SK-N-SH treated with all-trans-retinoic acid at 6 μM for 48 hours (cell line): ENCODE measurements at regions not wholly inside any gene's neighbourhood (a gene's known extent, or its start where the extent isn't known, plus 50 kb on each side); places are given as distances from the start of the nearest gene placed in this dataset.

Source experiments
- ATAC-seq: fragments of 200-7000 bp; cut with Tn5 transposase; 3 replicates; pipeline ENCODE4 v1.9.1; 2020; ENCODE audit warnings: mild to moderate bottlenecking, moderate library complexity
- ARNTL ChIP-seq: fragments of 450-650 bp; formaldehyde crosslinking; IDR thresholded peaks from 2 replicates; pipeline ENCODE4 v1.5.0; 2020; ENCODE audit warnings: low read depth, mild to moderate bottlenecking, moderate library complexity, borderline replicate concordance
- BACH2 ChIP-seq: fragments of 250-450 bp; sonication (Bioruptor Pico); IDR thresholded peaks from 2 replicates; pipeline ENCODE4 v1.9.0; 2021; ENCODE audit warnings: mild to moderate bottlenecking, borderline replicate concordance
- CREB5 ChIP-seq: fragments of 250-450 bp; sonication (Bioruptor Pico); IDR thresholded peaks from 2 replicates; pipeline ENCODE4 v1.5.1; 2020; ENCODE audit warnings: low read depth, mild to moderate bottlenecking, moderate library complexity
- CSDC2 ChIP-seq: fragments of 250-450 bp; sonication (Bioruptor Pico); IDR thresholded peaks from 2 replicates; pipeline ENCODE4 v1.5.0; 2020; ENCODE audit warnings: mild to moderate bottlenecking, moderate library complexity
- CSRNP3 ChIP-seq: fragments of 250-450 bp; sonication (Bioruptor Pico); IDR thresholded peaks from 2 replicates; pipeline ENCODE4 v1.5.1; 2021; ENCODE audit warnings: mild to moderate bottlenecking, moderate library complexity
- ISL1 ChIP-seq: fragments of 250-450 bp; sonication (Bioruptor Pico); IDR thresholded peaks from 2 replicates; pipeline ENCODE4 v2.1.2; 2022; ENCODE audit warnings: mild to moderate bottlenecking, moderate library complexity
- OSR1 ChIP-seq: fragments of 250-450 bp; sonication (Bioruptor Pico); IDR thresholded peaks from 2 replicates; pipeline ENCODE4 v1.8.0; 2022; ENCODE audit warnings: moderate library complexity, mild to moderate bottlenecking, inconsistent platforms
- PATZ1 ChIP-seq: fragments of 250-450 bp; sonication (Bioruptor Pico); IDR thresholded peaks from 2 replicates; pipeline ENCODE4 v1.8.0; 2020; ENCODE audit warnings: mild to moderate bottlenecking, moderate library complexity, borderline replicate concordance
- RARB ChIP-seq: fragments of 250-450 bp; sonication (Bioruptor Pico); IDR thresholded peaks from 2 replicates; pipeline ENCODE4 v1.8.0; 2021; ENCODE audit warnings: mild to moderate bottlenecking, moderate library complexity
- SNAI2 ChIP-seq: fragments of 250-450 bp; sonication (Bioruptor Pico); IDR thresholded peaks from 2 replicates; pipeline ENCODE4 v1.5.0; 2020; ENCODE audit warnings: mild to moderate bottlenecking, moderate library complexity
- TCF4 ChIP-seq: fragments of 250-450 bp; sonication (Bioruptor Pico); IDR thresholded peaks from 2 replicates; pipeline ENCODE4 v1.8.0; 2021; ENCODE audit warnings: mild to moderate bottlenecking, moderate library complexity, borderline replicate concordance
- TOX ChIP-seq: fragments of 250-450 bp; sonication (Bioruptor Pico); IDR thresholded peaks from 2 replicates; pipeline ENCODE4 v1.8.0; 2021; ENCODE audit warnings: mild to moderate bottlenecking, moderate library complexity, borderline replicate concordance
- ZFP3 ChIP-seq: fragments of 250-450 bp; sonication (Bioruptor Pico); IDR thresholded peaks from 2 replicates; pipeline ENCODE4 v1.5.0; 2020; ENCODE audit warnings: mild to moderate bottlenecking, moderate library complexity
- ZFP30 ChIP-seq: fragments of 450-650 bp; formaldehyde crosslinking; IDR thresholded peaks from 2 replicates; pipeline ENCODE4 v1.5.0; 2022; ENCODE audit warnings: mild to moderate bottlenecking, moderate library complexity
- ZNF70 ChIP-seq: fragments of 450-650 bp; formaldehyde crosslinking; IDR thresholded peaks from 2 replicates; pipeline ENCODE4 v1.5.0; 2020; ENCODE audit warnings: mild to moderate bottlenecking, moderate library complexity
- ZNF8 ChIP-seq: fragments of 450-650 bp; formaldehyde crosslinking; IDR thresholded peaks from 2 replicates; pipeline ENCODE4 v1.5.0; 2020; ENCODE audit warnings: mild to moderate bottlenecking, moderate library complexity
- TF ChIP-seq, protein P1 (sequence below): fragments of 250-450 bp; sonication (Bioruptor Pico); IDR thresholded peaks from 2 replicates; pipeline ENCODE4 v1.8.0; 2021; ENCODE audit warnings: low read depth, mild to moderate bottlenecking, moderate library complexity, borderline replicate concordance
- TF ChIP-seq, protein P2 (sequence below): fragments of 250-450 bp; sonication (Bioruptor Pico); IDR thresholded peaks from 2 replicates; pipeline ENCODE4 v1.5.0; 2020; ENCODE audit warnings: mild to moderate bottlenecking, moderate library complexity

DNA sequence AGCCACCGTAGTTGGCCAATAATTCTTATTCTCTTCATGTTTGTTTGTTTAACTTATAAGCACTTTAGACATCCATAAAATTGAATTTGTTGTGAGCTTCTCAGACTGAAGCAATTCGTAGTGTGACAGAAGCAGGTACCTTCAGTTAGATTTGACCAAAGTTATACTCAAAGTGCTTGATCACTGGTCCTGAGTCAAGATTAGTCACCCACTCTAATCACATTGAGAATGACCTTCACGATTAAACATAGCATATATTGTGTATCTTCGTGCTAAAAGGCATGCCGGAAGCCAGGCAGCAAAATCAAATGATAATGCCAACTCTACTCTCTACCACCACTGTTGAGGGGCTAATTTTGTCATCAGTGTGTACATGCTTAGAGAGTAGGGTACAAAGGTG is 763.7 kb upstream of the MBL2 start:
- TF ChIP-seq ZFP3 (CRISPR knock-in tag) (no peak), ISL1 (0 out of 2 replicates have a peak, but pooled peaks have one; percentile 20)
- no peak for ATAC-seq

DNA sequence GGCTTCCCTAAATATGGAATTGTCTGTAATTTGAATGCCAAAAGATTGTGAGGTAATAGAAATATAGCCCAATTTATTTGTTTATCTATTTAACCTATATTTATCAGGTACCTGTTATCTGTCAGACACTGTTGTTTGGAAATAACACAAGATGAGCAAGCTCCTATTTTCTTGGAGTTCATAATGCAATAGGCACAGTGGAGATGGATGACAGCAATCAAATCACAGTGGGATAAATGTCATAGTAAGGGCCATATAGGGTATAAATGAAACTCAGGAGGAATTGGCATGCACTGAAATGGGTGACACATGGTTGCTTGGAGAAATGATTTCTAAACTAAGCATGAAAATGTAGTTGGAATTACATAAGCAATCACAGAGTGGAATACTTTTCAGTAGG is 761.8 kb upstream of the MBL2 start:
- TF ChIP-seq ZNF8 (CRISPR knock-in tag) (no peak), PATZ1 (no peak), ZFP3 (CRISPR knock-in tag) (no peak), ARNTL (CRISPR knock-in tag) (no peak), RARB (CRISPR knock-in tag) (no peak), TOX (CRISPR knock-in tag) (no peak), CREB5 (CRISPR knock-in tag) (no peak), BACH2 (no peak), ZNF70 (CRISPR knock-in tag) (no peak)
- TF ChIP-seq, protein P1, sequence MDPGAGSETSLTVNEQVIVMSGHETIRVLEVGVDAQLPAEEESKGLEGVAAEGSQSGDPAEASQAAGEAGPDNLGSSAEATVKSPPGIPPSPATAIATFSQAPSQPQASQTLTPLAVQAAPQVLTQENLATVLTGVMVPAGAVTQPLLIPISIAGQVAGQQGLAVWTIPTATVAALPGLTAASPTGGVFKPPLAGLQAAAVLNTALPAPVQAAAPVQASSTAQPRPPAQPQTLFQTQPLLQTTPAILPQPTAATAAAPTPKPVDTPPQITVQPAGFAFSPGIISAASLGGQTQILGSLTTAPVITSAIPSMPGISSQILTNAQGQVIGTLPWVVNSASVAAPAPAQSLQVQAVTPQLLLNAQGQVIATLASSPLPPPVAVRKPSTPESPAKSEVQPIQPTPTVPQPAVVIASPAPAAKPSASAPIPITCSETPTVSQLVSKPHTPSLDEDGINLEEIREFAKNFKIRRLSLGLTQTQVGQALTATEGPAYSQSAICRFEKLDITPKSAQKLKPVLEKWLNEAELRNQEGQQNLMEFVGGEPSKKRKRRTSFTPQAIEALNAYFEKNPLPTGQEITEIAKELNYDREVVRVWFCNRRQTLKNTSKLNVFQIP (CRISPR knock-in tag), result no peak
- TF ChIP-seq, protein P2, sequence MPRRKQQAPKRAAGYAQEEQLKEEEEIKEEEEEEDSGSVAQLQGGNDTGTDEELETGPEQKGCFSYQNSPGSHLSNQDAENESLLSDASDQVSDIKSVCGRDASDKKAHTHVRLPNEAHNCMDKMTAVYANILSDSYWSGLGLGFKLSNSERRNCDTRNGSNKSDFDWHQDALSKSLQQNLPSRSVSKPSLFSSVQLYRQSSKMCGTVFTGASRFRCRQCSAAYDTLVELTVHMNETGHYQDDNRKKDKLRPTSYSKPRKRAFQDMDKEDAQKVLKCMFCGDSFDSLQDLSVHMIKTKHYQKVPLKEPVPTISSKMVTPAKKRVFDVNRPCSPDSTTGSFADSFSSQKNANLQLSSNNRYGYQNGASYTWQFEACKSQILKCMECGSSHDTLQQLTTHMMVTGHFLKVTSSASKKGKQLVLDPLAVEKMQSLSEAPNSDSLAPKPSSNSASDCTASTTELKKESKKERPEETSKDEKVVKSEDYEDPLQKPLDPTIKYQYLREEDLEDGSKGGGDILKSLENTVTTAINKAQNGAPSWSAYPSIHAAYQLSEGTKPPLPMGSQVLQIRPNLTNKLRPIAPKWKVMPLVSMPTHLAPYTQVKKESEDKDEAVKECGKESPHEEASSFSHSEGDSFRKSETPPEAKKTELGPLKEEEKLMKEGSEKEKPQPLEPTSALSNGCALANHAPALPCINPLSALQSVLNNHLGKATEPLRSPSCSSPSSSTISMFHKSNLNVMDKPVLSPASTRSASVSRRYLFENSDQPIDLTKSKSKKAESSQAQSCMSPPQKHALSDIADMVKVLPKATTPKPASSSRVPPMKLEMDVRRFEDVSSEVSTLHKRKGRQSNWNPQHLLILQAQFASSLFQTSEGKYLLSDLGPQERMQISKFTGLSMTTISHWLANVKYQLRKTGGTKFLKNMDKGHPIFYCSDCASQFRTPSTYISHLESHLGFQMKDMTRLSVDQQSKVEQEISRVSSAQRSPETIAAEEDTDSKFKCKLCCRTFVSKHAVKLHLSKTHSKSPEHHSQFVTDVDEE (CRISPR knock-in tag), result no peak
- TF ChIP-seq, all 23 proteins: peak for 0
- ATAC-seq, result no peak

DNA sequence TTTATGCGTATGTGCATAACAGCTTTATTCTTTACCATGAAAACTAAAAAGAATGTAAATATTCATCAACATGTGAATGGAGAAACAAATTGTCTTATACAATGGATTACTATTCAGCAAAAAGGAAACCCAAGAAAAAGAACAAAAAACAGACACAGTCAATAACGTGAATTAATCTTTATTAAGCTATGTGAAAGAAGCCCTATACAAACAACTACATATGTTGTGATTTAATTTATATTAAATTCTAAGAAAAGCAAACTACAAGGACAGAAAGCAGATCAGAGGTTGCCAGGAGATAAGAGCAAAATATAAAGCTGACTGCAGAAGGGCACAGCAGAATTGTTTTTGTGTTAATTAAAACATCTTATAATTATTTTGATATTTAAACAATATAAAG is 756.4 kb upstream of the MBL2 start:
- TF ChIP-seq BACH2 (no peak), TCF4 (CRISPR knock-in tag) (peak; percentile 97), RARB (CRISPR knock-in tag) (no peak), CSRNP3 (peak; percentile 52; the same call in 1 of the 2 replicates)
- TF ChIP-seq, protein P2 (CRISPR knock-in tag), result peak; percentile 59; the same call in 1 of the 2 replicates
- TF ChIP-seq, all 23 proteins: peak for 3

GRCh38 chr10:53521046-53521445 is 748.5 kb upstream of the MBL2 start:
- no peak for TF ChIP-seq CSRNP3
- no peak for TF ChIP-seq ISL1
- no peak for TF ChIP-seq TOX (CRISPR knock-in tag)
- no peak for TF ChIP-seq ZNF70 (CRISPR knock-in tag)
- no peak for TF ChIP-seq ARNTL (CRISPR knock-in tag)
- TF ChIP-seq, protein P1 (CRISPR knock-in tag), result no peak
- no peak for TF ChIP-seq CSDC2 (CRISPR knock-in tag)
- no peak for TF ChIP-seq ZFP30 (CRISPR knock-in tag)
- no peak for TF ChIP-seq SNAI2
- TF ChIP-seq OSR1 (CRISPR knock-in tag), result no peak
- TF ChIP-seq ZNF8 (CRISPR knock-in tag), result no peak
- no peak for TF ChIP-seq ZFP3 (CRISPR knock-in tag)
- no peak for ATAC-seq

More for the DNA sequence above, 756.4 kb upstream of the MBL2 start:
- ATAC-seq, result no peak
